GM12864 (cell line): ENCODE measurements at regions not wholly inside any gene's neighbourhood (a gene's known extent, or its start where the extent isn't known, plus 50 kb on each side); places are given as distances from the start of the nearest gene placed in this dataset.

Experiments used
- DNase-seq: peaks from one replicate; pipeline ENCODE4 v3.0.0-alpha.2; 2011; ENCODE audit warnings: low read depth
- H3K4me3 ChIP-seq: 2 replicates; pipeline ENCODE4 v1.5.1; 2011; ENCODE audit warnings: mild to moderate bottlenecking, low read depth, low read length, control low read depth
- TF ChIP-seq, protein P1 (sequence below): IDR thresholded peaks from 2 replicates; pipeline ENCODE4 v1.5.1; 2011; ENCODE audit warnings: low read depth, mild to moderate bottlenecking, moderate library complexity, low read length, control low read depth, inconsistent platforms; ENCODE audit errors: missing control alignments

DNA sequence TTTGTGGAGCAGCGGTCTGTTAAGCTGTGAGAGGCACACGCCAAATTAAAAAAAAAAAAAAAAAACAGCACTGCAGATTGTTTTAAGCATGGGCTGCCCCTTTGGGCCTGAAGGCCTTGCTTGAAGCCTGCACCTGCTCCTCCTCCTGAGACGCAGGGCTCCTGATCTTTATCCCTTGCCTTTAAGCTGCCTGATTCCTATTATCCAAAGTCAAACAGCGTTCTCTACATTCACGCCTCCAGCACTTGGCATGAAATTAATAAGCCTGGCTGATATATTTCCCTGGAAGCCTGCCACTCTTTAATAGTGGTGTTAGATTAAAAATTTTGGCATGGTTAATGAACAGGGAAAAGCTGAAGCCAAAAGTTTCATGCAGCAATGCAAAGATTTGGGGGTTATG, 163.9 kb downstream of the FAXC start:
- TF ChIP-seq, protein P1, sequence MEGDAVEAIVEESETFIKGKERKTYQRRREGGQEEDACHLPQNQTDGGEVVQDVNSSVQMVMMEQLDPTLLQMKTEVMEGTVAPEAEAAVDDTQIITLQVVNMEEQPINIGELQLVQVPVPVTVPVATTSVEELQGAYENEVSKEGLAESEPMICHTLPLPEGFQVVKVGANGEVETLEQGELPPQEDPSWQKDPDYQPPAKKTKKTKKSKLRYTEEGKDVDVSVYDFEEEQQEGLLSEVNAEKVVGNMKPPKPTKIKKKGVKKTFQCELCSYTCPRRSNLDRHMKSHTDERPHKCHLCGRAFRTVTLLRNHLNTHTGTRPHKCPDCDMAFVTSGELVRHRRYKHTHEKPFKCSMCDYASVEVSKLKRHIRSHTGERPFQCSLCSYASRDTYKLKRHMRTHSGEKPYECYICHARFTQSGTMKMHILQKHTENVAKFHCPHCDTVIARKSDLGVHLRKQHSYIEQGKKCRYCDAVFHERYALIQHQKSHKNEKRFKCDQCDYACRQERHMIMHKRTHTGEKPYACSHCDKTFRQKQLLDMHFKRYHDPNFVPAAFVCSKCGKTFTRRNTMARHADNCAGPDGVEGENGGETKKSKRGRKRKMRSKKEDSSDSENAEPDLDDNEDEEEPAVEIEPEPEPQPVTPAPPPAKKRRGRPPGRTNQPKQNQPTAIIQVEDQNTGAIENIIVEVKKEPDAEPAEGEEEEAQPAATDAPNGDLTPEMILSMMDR: no peak
- DNase-seq: no peak
- H3K4me3 ChIP-seq: no peak overlapping the region

DNA sequence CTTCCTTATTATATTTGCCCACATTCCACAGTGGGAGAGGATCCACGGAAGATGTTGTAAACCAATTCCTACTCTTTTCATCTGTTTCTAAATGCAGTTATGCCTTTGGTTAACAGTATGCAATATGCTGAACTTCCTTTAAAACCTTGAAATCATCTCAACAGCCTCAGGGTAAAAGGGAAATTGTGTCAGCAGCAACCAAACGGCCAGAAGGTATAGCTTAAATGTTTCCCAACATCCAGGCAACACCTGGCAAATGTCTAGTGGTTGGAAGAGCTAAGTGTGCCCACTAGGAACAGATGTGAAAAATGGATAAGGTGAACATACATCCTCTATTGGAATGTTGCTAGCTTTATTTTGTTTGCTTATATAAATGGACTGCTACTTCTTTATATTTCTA, 164.8 kb downstream of the FAXC start:
- H3K4me3 ChIP-seq: no peak overlapping the region
- no peak for DNase-seq
- TF ChIP-seq, protein P1: no peak

DNA sequence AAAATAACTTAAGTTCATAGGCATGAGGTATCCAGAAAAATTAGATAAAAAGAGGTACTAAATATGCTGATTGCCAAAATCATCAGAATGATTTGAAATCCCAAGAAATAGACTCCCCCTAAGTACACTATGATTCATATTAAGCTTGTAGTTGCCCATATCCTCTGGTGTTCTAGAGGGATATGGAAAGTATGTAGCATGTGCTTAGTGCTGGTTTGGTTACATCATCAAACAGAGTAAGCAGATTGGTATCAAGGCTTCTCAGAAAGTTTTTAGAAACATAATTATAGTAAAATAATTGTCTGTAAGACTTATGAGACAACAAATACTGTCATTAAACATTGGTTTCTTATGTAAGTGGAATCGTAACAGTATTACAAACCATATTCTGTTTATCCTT, 166.4 kb downstream of the FAXC start:
- TF ChIP-seq, protein P1: no peak
- DNase-seq: no peak
- no peak overlapping the region for H3K4me3 ChIP-seq

DNA sequence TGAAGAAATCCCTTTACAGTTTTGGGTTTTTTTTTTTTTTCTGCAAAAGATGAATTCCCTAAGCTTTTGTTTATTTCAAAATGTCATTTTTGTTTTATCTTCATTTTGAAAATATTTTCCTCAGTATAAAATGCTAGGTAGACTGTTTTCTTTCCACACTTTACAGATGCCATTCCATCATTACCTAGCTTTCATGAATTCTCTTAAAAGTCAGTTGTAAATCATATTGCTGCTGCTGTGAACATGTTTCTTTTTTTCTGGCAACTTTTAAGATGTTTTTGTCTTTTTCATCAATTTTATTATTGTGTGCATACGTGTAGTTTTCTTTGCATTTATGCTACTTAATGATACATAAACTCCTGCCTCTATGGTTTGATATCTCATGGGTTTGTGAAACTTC, 168.3 kb downstream of the FAXC start:
- DNase-seq: no peak

DNA sequence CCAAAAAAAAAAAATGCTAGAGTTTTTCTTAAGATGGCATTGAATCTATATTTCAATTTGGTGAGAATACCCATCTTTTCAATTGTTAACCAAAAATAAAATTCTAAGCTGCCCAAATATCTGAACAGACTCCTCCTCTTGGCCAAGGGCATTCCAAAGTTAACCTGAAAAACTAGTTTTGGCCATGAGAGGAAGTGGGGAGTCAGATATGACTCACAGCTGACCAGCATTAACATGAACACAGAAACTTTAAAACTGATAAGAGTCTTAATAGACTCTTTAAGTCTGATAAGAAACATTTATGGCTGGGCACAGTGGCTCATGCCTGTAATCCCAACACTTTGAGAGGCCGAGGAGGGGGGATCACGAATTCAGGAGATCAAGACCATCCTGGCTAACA, 171.3 kb downstream of the FAXC start:
- TF ChIP-seq, protein P1: no peak
- H3K4me3 ChIP-seq: no peak overlapping the region
- DNase-seq: no peak

More for the DNA sequence above, 168.3 kb downstream of the FAXC start:
- no peak overlapping the region for H3K4me3 ChIP-seq
- TF ChIP-seq, protein P1: no peak

DNA sequence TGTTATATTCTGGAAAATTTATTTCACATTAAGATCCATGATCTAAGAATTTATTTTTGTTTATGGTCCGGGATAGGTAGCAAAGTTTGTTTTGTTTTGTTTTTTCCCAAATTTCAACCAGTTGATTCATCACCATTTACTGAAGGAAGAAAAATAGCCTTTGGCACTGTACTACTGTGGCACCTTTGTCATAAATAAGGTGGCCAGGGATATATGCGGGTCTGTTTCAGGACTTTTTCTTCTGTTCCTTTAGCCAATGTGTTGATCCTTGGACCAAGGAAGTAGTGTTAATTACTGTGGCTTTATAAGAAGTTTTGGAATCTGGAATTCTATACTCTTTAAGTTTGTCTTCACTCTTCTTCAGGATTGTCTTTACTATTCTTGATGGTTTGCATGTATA, 171.7 kb downstream of the FAXC start:
- no peak for DNase-seq
- TF ChIP-seq, protein P1: no peak
- no peak overlapping the region for H3K4me3 ChIP-seq

DNA sequence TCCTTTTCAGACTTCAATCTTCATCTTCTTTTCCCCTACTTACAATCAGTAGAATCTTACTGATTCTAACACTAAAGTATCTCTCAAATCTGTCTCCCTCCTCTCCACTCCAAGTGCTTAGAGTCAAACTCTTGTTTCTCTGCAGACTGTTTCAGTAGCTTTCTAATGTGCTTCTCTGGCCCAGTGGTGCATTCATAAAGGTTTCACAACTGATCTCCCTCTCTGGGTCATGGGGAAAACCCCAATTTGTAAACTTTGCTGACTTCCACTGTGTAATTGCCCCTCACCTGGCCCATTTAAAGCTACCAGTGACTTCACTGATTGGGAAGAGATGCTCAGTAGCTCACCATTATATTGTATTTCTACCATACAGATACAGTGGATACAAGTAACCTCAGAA, 183.6 kb downstream of the FAXC start:
- DNase-seq: no peak
- TF ChIP-seq, protein P1: no peak
- H3K4me3 ChIP-seq: no peak overlapping the region
